ENCODE measurements at regions not wholly inside any gene's neighbourhood (a gene's known extent, or its start where the extent isn't known, plus 50 kb on each side); places are given as distances from the start of the nearest gene placed in this dataset.
A peak's percentile ranks its signal among the peaks of the same experiment; 100 is the strongest.

GRCh38 chr18:21162786-21163185 is 51.2 kb upstream of the ROCK1 start:
- intact Hi-C loops (cut with DNase I) = no loop called here
- no peak for DNase-seq

DNA sequence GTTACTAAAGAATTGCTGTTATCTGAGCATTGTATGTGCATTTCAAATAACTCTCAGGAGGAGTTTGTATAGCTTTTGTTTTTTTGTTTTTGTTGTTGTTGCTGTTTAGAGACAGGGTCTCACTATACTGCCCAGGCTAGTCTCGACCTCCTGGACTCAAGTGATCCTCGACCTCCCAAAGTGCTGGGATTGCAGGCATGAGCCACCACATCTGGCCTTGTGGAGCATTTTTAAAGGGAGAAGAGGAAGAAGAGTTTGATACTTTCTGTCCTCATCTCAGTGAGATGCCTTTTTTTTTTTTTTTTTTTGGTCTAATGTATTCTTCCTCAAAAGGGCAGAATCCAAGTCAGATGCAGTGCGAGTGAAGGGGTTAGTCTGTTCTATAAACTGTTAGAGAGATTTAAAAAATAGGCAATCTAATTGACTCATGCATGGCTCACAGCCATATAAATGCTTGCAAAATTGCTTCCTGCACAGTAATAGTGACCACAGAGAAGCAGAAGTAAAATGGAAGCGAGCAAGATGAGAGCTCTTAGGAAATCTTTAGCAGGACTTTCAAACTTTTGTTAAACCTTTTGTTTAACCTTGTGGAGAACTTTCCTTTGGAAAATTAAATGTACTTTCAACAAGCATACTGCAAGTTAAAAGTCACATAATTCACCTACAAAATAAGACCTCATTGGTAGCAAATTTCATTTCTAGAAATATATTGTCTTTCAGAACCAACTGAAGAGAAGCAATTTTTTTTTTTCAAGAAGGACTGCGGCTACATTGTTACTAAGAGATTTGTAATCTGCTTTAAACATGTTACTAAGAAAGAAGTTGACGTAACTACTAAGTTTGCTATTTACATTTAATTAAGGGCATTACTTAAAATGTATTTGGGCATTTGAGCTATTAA is 52.3 kb upstream of the ROCK1 start:
- peak in 1 of 42 donors; percentile 10 for DNase-seq

DNA sequence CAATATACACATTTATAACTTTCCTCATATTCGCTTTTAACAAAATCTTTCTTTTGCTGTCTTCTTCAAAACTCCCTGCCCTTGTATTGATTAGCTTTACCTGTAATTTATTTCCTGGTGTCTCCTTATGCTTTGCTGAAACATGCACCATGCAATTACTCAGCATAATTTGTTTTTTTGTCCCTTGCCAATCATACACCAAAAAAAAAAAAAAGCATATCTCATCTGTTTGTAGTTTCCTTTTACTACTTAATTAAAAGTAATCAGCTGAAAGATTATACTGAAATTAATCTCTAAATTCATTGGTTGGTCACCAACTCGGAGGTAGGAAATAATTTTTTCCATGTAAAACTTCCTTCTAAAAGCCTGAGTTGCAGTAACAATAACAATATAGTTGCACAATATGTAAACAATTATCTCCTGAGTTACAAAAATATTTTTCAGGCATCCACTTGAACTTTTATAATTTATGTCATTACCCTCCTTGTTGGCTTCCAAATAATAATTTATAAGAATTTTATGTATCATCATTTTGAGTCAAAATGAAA is 53.0 kb upstream of the ROCK1 start:
- intact Hi-C loops (cut with DNase I) = no loop called here

More for the DNA sequence above, 52.3 kb upstream of the ROCK1 start:
- intact Hi-C loops (cut with DNase I) = no loop called here

GRCh38 chr18:21167641-21168377 is 56.2 kb upstream of the ROCK1 start:
- DNase-seq = no peak
- intact Hi-C loops (cut with DNase I) = no loop called here

More for the DNA sequence above, 53.0 kb upstream of the ROCK1 start:
- no peak for DNase-seq

DNA sequence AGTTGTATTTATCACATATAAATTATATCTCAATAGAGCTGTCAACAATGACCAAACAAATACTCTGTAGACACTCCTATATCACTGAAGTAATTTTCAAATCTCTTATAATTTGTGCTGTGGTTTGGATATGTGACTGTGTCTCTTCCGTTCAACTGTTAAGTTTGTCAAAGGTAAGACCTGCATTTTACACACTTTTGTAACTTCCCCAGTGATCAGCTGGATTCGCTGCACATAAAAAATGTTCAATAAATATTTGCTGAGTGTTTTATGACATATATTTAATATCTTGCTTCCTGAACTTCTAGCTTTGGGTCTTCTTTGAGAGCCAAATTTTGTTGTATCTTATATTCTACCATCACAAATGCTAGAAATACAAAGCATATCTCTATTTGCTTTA is 57.3 kb upstream of the ROCK1 start:
- no peak for DNase-seq
- intact Hi-C loops (cut with DNase I) = no loop called here

DNA sequence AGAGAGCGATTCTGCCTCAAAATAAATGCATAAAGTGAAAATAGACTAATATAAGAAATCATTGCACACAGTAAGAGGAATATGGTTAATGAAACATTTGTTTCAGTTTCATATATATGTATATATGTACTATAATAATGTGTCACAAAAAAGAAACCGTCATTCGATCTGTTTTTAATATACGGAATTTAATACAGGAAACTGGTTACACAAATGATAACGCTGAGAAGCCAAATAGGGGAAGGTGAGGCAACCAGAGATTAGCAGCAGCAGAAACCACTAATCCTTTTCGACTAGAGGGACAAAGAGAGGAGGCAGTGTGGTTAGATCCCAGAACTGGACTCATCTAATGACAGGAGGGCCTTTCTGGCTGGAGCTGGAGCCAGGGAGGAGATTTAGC is 64.2 kb upstream of the GREB1L start:
- no peak for DNase-seq
- intact Hi-C loops (cut with DNase I) = no loop called here

- intact Hi-C loops (cut with DNase I) = no loop called here
Observed at GRCh38 chr18:21179590-21180220, 62.3 kb upstream of the GREB1L start.

GRCh38 chr18:21180588-21180987 is 61.4 kb upstream of the GREB1L start:
- DNase-seq = no peak
- intact Hi-C loops (cut with DNase I) = no loop called here

More at GRCh38 chr18:21179590-21180220, 62.3 kb upstream of the GREB1L start:
- peak in 35 of 42 donors; percentile 9 to 83 (median 55) for DNase-seq

DNA sequence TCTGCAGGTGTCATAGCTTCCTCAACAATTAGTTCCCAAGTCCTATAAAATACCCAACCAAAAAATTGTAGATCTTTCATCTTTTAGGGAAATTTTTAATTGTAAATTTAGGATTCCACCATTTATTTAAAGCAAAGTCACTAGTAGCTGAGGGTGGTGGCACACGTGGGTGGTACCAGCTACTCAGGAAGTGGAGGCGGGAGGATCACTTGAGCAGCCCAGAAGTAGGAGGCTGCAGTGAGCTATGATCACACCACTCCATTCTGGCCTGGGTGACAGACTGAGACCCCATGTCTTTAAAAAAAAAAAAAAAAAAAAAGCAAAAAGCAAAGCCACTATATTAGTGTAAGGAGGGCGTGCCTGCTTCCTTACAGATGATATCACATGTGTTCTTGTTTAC is 60.3 kb upstream of the GREB1L start:
- intact Hi-C loops (cut with DNase I) = no loop called here
- peak in 37 of 42 donors; percentile 13 to 77 (median 44) for DNase-seq

- intact Hi-C loops (cut with DNase I) = no loop called here
- no peak for DNase-seq
Observed at GRCh38 chr18:21183670-21184069, 58.4 kb upstream of the GREB1L start.

GRCh38 chr18:21184396-21184996 is 57.5 kb upstream of the GREB1L start:
- intact Hi-C loops (cut with DNase I) = no loop called here
- no peak for DNase-seq

GRCh38 chr18:21187886-21188285 is 54.1 kb upstream of the GREB1L start:
- no peak for DNase-seq
- intact Hi-C loops (cut with DNase I) = no loop called here

DNA sequence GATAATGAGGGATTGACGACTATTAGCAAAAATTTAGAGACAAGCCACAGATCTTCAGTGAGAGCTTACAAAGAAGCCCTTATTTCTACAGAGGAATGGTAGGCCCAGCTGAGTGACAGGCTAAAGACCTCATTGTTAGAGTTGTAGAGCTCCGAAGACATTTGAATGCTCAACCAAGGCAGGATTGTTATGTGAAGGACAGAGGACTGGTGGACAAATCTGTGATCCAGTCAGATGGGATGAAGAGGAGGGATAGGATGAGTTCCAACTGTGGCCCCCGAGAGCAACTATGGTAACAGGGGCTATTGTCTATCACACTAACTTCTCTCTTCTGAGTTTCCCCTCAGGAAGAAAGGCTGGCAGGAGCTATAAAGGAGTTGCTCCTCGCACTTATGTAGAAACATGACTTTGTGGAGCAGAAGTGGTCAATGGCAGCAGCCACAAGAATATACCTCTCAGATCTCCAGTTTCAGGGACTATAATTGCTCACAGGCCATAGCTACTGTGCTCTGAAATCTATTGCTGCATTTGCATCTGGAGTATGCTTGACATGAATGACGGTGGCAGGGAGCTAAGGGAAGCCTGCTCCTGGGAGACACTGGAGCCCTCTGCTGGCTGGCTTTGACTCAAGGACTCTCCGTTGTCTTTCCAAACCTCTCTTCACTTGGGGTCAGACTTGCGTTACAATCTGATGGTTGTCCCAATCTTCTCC is 50.3 kb upstream of the GREB1L start:
- peak; percentile 48 to 92 (median 78) for DNase-seq
- intact Hi-C loops (cut with DNase I) = loop anchor here (10.0 kb wide), 1 partner anchor 763 kb away; no protein-coding TSS in a partner anchor

Data from head of caudate nucleus (tissue), 42 donors.